ENCODE measurements at regions not wholly inside any gene's neighbourhood (a gene's known extent, or its start where the extent isn't known, plus 50 kb on each side); places are given as distances from the start of the nearest gene placed in this dataset.

- TF ChIP-seq TEAD4 (IDR thresholded peaks at IDR 0.05; ENCODE audit: low read depth, low read length): no peak
- TF ChIP-seq NANOG (IDR thresholded peaks at IDR 0.05; ENCODE audit: insufficient read depth, low read depth, low read length, poor library complexity, severe bottlenecking): no peak
- TF ChIP-seq SRF (IDR thresholded peaks at IDR 0.05; ENCODE audit: low read depth, low read length): no peak
- no peak for TF ChIP-seq CTBP2 (IDR thresholded peaks at IDR 0.05; ENCODE audit: borderline replicate concordance, insufficient read depth, insufficient read length, low read length)
- TF ChIP-seq TCF12 (IDR thresholded peaks at IDR 0.05; ENCODE audit: low read depth, low read length): no peak
- Histone ChIP-seq H4K8ac (ENCODE audit: extremely low read depth, insufficient read depth, low read length) (no peak overlapping the region), H2BK12ac (ENCODE audit: low read depth, low read length) (no peak overlapping the region; the same call in 1 of the 2 replicates), H2BK20ac (ENCODE audit: low read length) (no peak overlapping the region), H3K56ac (replicated peaks; ENCODE audit: insufficient read length, low read depth, low read length) (no peak overlapping the region), H3K18ac (ENCODE audit: extremely low read depth, low read length) (no peak overlapping the region), H4K5ac (ENCODE audit: insufficient read length, low read depth, low read length) (no peak overlapping the region), H3K27me3 (replicated peaks in 1 of 4; ENCODE audit: control insufficient read depth in 3 of 4, extremely low read depth in 1 of 4, insufficient read depth in 3 of 4, low read length in 3 of 4) (peaks cover 0 to 4% (median 0%) of the 10 kb centered on the region in 4 experiments; a peak in 2 of 7 replicates), H4K91ac (replicated peaks; ENCODE audit: insufficient read length, low read length) (peak overlapping the region; percentile 6), H3K4me2 (ENCODE audit: insufficient read depth in 1 of 2, low read depth in 2 of 2, low read length in 2 of 2) (no peak overlapping the region), H3K79me1 (ENCODE audit: low read depth, low read length) (no peaks in the 10 kb centered on the region), H3K9ac (replicated peaks in 1 of 4; ENCODE audit: extremely low read depth in 1 of 4, low read depth in 3 of 4, low read length in 3 of 4) (no peak overlapping the region), H3K4ac (replicated peaks; ENCODE audit: insufficient read length, low read depth, low read length) (no peak overlapping the region), H2BK5ac (ENCODE audit: low read depth, low read length) (no peak overlapping the region), H3K23me2 (ENCODE audit: low read depth, low read length) (peaks cover 13% of the 10 kb centered on the region; the same call in 1 of the 2 replicates), H3K27ac (ENCODE audit: low read depth, low read length) (no peak overlapping the region), H4K20me1 (replicated peaks in 1 of 2; ENCODE audit: control insufficient read depth in 1 of 2, insufficient read depth in 2 of 2, low read length in 2 of 2) (peaks cover 0 to 4% of the 10 kb centered on the region in 2 experiments), H3K79me2 (ENCODE audit: control insufficient read depth in 1 of 2, insufficient read depth in 2 of 2, low read length in 2 of 2) (no peaks in the 10 kb centered on the region), H3K36me3 (ENCODE audit: control insufficient read depth in 2 of 4, insufficient read depth in 4 of 4, low read length in 3 of 4) (no peaks in the 10 kb centered on the region; a peak in 1 of 8 replicates), H2BK120ac (replicated peaks; ENCODE audit: low read depth, low read length) (no peak overlapping the region), H3K14ac (ENCODE audit: insufficient read length) (no peak overlapping the region), H3K4me3 (ENCODE audit: extremely low read depth in 1 of 4, insufficient read depth in 2 of 4, low read depth in 3 of 4, low read length in 4 of 4) (no peak overlapping the region), H3K23ac (ENCODE audit: insufficient read length) (no peak overlapping the region), H2BK15ac (ENCODE audit: low read length) (no peak overlapping the region), H2AFZ (ENCODE audit: low read length) (no peak overlapping the region), H3K4me1 (replicated peaks in 1 of 4; ENCODE audit: control insufficient read depth in 3 of 4, insufficient read depth in 4 of 4, low read length in 3 of 4) (peaks cover 0 to 3% (median 0%) of the 10 kb centered on the region in 4 experiments; a peak in 1 of 7 replicates), H3K9me3 (ENCODE audit: insufficient read depth in 2 of 2, low read depth in 1 of 2, low read length in 1 of 2) (no peaks in the 10 kb centered on the region), H2AK5ac (ENCODE audit: low read depth, low read length) (peak overlapping the region; percentile 39; the same call in 1 of the 2 replicates)
- POLR2A ChIA-PET (ENCODE audit: partially characterized antibody): interaction anchor here (0.9 to 1.0 kb wide), 3 partner anchors 8 to 107 kb away, joined by 3 read pairs; no protein-coding TSS in a partner anchor
- CTCF ChIA-PET (ENCODE audit: partially characterized antibody): interaction anchor here (1.0 to 1.6 kb wide), 5 partner anchors 19 to 162 kb away, joined by 3 to 5 read pairs (median 4); no protein-coding TSS in a partner anchor
- no peak for FAIRE-seq
- no peak for DNase-seq (ENCODE audit: low read depth in 1 of 2, low spot score in 2 of 2)
- 87% methylated on average over 20 of the region's 20 CpGs; no CpG with 5 or more reads in 1 of the 2 experiments for WGBS, 2 experiments (ENCODE audit: extremely low coverage in 1 of 2, insufficient coverage in 1 of 2, insufficient read length in 1 of 2, insufficient replicate concordance in 2 of 2, low coverage in 1 of 2, low lambda C conversion rate in 2 of 2, missing lambda C conversion rate in 1 of 2)
These were observed 105.1 kb upstream of the TNRC6C start for GRCh38 chr17:77853191-77853977.
